Ascending aorta (tissue), 2 donors: ENCODE measurements at regions not wholly inside any gene's neighbourhood (a gene's known extent, or its start where the extent isn't known, plus 50 kb on each side); places are given as distances from the start of the nearest gene placed in this dataset.

Experiments used
- DNase-seq, 2 donors: peaks; one replicate each; pipeline ENCODE4 v3.0.0-alpha.2; 2019; ENCODE audit warnings: low spot score in 2 of 2
- H3K27ac ChIP-seq, 2 donors: fragments of 200-600 bp; sonication (generic); one replicate each; pipeline ENCODE4 v1.5.1; 2016 to 2017; ENCODE audit warnings: mild to moderate bottlenecking in 1 of 2
- H3K27me3 ChIP-seq: fragments of 200-600 bp; sonication (generic); one replicate; pipeline ENCODE4 v1.5.1; 2017
- H3K36me3 ChIP-seq, 2 donors: fragments of 200-600 bp; sonication (generic); one replicate each; pipeline ENCODE4 v1.5.1; 2016
- H3K4me1 ChIP-seq, 2 donors: fragments of 200-600 bp; sonication (generic); one replicate each; pipeline ENCODE4 v1.5.1; 2016 to 2017; ENCODE audit warnings: mild to moderate bottlenecking in 1 of 2
- H3K4me3 ChIP-seq, 2 donors: fragments of 200-600 bp; sonication (generic); one replicate each; pipeline ENCODE4 v1.5.1; 2016 to 2017; ENCODE audit warnings: mild to moderate bottlenecking in 1 of 2
- H3K9me3 ChIP-seq, 2 donors: fragments of 200-600 bp; sonication (generic); one replicate each; pipeline ENCODE4 v1.5.1; 2016
- intact Hi-C: fragments of 100-400 bp; cut with DNase I; formaldehyde crosslinking; loops from one replicate; pipeline ENCODE4 v1.15.1; 2023
- TF ChIP-seq, protein P1 (sequence below), 3 experiments: fragments of 200-600 bp in 2 of 3; fragments of 450-650 bp in 1 of 3; sonication (generic) in 2 of 3; IDR thresholded peaks; one replicate each; pipeline ENCODE4 v1.5.1; 2016 to 2019; ENCODE audit warnings: antibody characterized with exemption in 3 of 3, mild to moderate bottlenecking in 1 of 3, moderate library complexity in 1 of 3

GRCh38 chr5:158482125-158482524, 617.6 kb downstream of the EBF1 start:
- Histone ChIP-seq H3K4me3 (no peak overlapping the region), H3K27ac (no peak overlapping the region), H3K9me3 (no peaks in the 10 kb centered on the region), H3K27me3 (no peaks in the 10 kb centered on the region), H3K4me1 (no peaks in the 10 kb centered on the region), H3K36me3 (no peaks in the 10 kb centered on the region)
- intact Hi-C loops: no loop called here
- DNase-seq: no peak
- TF ChIP-seq, protein P1, sequence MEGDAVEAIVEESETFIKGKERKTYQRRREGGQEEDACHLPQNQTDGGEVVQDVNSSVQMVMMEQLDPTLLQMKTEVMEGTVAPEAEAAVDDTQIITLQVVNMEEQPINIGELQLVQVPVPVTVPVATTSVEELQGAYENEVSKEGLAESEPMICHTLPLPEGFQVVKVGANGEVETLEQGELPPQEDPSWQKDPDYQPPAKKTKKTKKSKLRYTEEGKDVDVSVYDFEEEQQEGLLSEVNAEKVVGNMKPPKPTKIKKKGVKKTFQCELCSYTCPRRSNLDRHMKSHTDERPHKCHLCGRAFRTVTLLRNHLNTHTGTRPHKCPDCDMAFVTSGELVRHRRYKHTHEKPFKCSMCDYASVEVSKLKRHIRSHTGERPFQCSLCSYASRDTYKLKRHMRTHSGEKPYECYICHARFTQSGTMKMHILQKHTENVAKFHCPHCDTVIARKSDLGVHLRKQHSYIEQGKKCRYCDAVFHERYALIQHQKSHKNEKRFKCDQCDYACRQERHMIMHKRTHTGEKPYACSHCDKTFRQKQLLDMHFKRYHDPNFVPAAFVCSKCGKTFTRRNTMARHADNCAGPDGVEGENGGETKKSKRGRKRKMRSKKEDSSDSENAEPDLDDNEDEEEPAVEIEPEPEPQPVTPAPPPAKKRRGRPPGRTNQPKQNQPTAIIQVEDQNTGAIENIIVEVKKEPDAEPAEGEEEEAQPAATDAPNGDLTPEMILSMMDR (IDR thresholded peaks at IDR 0.05): no peak

DNA sequence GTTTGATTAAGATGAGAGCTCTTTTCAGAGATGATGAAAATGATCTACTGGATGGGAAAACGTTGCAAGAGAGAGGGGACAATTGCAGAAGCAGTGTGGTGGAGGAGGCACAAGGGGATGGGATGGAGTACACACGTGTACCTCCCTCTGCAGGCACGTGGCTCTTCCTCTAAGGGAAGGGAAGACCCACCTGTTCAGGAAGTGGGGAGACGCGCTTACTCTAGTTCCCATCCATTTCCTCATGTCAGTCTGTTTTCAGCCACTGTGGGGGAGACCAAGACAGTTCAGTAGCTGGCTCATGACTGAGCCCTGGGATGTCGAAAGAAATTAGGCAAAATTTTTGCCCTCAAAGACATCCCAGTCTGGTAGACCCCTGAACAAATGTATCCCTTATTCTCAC, 619.2 kb upstream of the CLINT1 start:
- intact Hi-C loops: no loop called here
- Histone ChIP-seq H3K4me3 (no peak overlapping the region), H3K36me3 (no peaks in the 10 kb centered on the region), H3K27ac (no peak overlapping the region), H3K27me3 (no peaks in the 10 kb centered on the region), H3K4me1 (no peaks in the 10 kb centered on the region), H3K9me3 (no peaks in the 10 kb centered on the region)
- TF ChIP-seq, protein P1 (IDR thresholded peaks at IDR 0.05): no peak
- DNase-seq: no peak

DNA sequence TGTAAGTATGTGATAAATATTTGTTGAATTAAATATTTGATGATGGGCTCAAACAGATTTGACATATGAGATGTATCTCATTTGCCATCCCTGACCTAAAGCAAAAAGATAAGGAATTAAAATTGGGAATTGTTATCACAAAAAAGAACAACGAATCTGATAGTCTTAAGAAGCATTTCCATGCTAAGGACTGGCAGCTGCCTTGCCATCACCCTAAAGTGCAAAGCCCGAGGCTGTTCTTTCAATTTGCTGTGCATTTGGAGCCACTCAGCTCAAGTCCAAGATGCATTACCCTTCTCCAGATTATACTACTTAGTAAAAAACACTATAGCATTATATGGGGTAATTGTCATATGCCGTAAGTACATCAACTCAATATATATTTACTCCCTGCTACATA, 618.3 kb upstream of the CLINT1 start:
- Histone ChIP-seq H3K4me3 (no peak overlapping the region), H3K4me1 (no peaks in the 10 kb centered on the region), H3K27me3 (no peaks in the 10 kb centered on the region), H3K36me3 (no peaks in the 10 kb centered on the region), H3K9me3 (no peaks in the 10 kb centered on the region), H3K27ac (no peak overlapping the region)
- intact Hi-C loops: no loop called here
- no peak for DNase-seq
- TF ChIP-seq, protein P1 (IDR thresholded peaks at IDR 0.05): no peak

GRCh38 chr5:158473016-158473635, 614.2 kb upstream of the CLINT1 start:
- DNase-seq: no peak
- TF ChIP-seq, protein P1 (IDR thresholded peaks at IDR 0.05): no peak
- H3K36me3 ChIP-seq: no peaks in the 10 kb centered on the region
- H3K9me3 ChIP-seq: no peaks in the 10 kb centered on the region
- H3K27ac ChIP-seq: no peak overlapping the region
- no peak overlapping the region for H3K4me3 ChIP-seq
- H3K4me1 ChIP-seq: no peaks in the 10 kb centered on the region
- intact Hi-C loops: no loop called here
- no peaks in the 10 kb centered on the region for H3K27me3 ChIP-seq

DNA sequence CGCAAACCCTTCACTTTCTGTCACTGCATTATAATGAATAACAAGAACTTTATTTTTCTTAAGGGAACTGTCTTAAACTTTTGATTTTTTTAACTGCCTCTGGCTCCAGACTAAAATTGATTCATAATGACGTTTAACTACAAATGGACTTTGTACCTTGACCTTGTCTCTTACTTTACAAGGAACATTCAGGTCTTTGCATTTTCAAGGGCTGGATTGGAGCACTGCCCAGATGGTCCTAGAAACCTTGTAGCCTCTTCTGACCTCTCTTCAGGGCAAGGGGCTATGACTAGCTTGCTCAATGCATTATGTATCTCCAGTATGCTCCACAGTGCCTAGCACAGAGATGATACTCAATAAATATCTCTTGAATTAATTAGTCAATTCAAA, 612.6 kb upstream of the CLINT1 start:
- TF ChIP-seq, protein P1 (IDR thresholded peaks at IDR 0.05): no peak
- no peak overlapping the region for H3K27ac ChIP-seq
- intact Hi-C loops: no loop called here
- H3K36me3 ChIP-seq: no peaks in the 10 kb centered on the region
- no peaks in the 10 kb centered on the region for H3K9me3 ChIP-seq
- H3K4me3 ChIP-seq: no peak overlapping the region
- no peaks in the 10 kb centered on the region for H3K4me1 ChIP-seq
- H3K27me3 ChIP-seq: no peaks in the 10 kb centered on the region
- DNase-seq: no peak
